HepG2 (cell line): ENCODE measurements at regions not wholly inside any gene's neighbourhood (a gene's known extent, or its start where the extent isn't known, plus 50 kb on each side); places are given as distances from the start of the nearest gene placed in this dataset.

Experiments
- CENPT ChIP-seq: sonication (generic); formaldehyde crosslinking; IDR thresholded peaks from 2 replicates; pipeline ENCODE4 v1.8.0; 2022; ENCODE audit warnings: low read depth, mild to moderate bottlenecking, moderate library complexity, missing genetic modification reagents
- HNF4A ChIP-seq: sonication (generic); formaldehyde crosslinking; IDR thresholded peaks from 2 replicates; pipeline ENCODE4 v1.4.0; 2020; ENCODE audit warnings: missing genetic modification reagents
- MAFF ChIP-seq: IDR thresholded peaks from 2 replicates; pipeline ENCODE4 v1.6.1; 2011; ENCODE audit warnings: low read depth, low read length, improper control_type of control experiment
- MAFK ChIP-seq, 2 experiments: IDR thresholded peaks in 1 of 2; conservative IDR thresholded peaks in 1 of 2; 2 replicates each; pipeline ENCODE4 v1.6.1; 2011; ENCODE audit warnings: improper control_type of control experiment in 2 of 2, low read length in 2 of 2
- MIER3 ChIP-seq: IDR thresholded peaks from 2 replicates; pipeline ENCODE4 v1.6.1; 2016; ENCODE audit warnings: missing compliant biosample characterization, borderline replicate concordance
- MTA1 ChIP-seq: sonication (generic); formaldehyde crosslinking; IDR thresholded peaks from 2 replicates; pipeline ENCODE4 v1.4.0; 2020; ENCODE audit warnings: missing genetic modification reagents, mild to moderate bottlenecking, borderline replicate concordance
- NFIB ChIP-seq: sonication (generic); formaldehyde crosslinking; IDR thresholded peaks from 2 replicates; pipeline ENCODE4 v1.9.0; 2021; ENCODE audit warnings: missing genetic modification reagents, mild to moderate bottlenecking, borderline replicate concordance
- RXRA ChIP-seq: sonication (generic); formaldehyde crosslinking; IDR thresholded peaks from 2 replicates; pipeline ENCODE4 v1.5.1; 2020; ENCODE audit warnings: missing genetic modification reagents
- RXRB ChIP-seq: IDR thresholded peaks from 2 replicates; pipeline ENCODE4 v1.6.1; 2016; ENCODE audit warnings: borderline replicate concordance, missing genetic modification reagents, missing compliant biosample characterization
- SIN3A ChIP-seq: IDR thresholded peaks from 2 replicates; pipeline ENCODE4 v1.6.1; 2011; ENCODE audit warnings: low read depth, mild to moderate bottlenecking, control low read depth, low read length, borderline replicate concordance
- SMAD1 ChIP-seq: sonication (generic); formaldehyde crosslinking; IDR thresholded peaks from 2 replicates; pipeline ENCODE4 v1.4.0; 2020; ENCODE audit warnings: missing genetic modification reagents, low read depth, mild to moderate bottlenecking, borderline replicate concordance
- ZNF713 ChIP-seq: sonication (generic); formaldehyde crosslinking; IDR thresholded peaks from 2 replicates; pipeline ENCODE4 v1.4.0; 2020; ENCODE audit warnings: mild to moderate bottlenecking, missing genetic modification reagents
- ZNF782 ChIP-seq: sonication (generic); formaldehyde crosslinking; IDR thresholded peaks from 2 replicates; pipeline ENCODE4 v1.4.0; 2020; ENCODE audit warnings: missing genetic modification reagents, mild to moderate bottlenecking, borderline replicate concordance
- ZNF879 ChIP-seq: sonication (generic); formaldehyde crosslinking; IDR thresholded peaks from 2 replicates; pipeline ENCODE4 v1.8.1; 2023; ENCODE audit warnings: missing genetic modification reagents
- TF ChIP-seq, protein P1 (sequence below): sonication (generic); formaldehyde crosslinking; conservative IDR thresholded peaks from 2 replicates; pipeline ENCODE4 v1.4.0; 2020; ENCODE audit warnings: missing genetic modification reagents
- TF ChIP-seq, protein P2 (sequence below): sonication (generic); formaldehyde crosslinking; IDR thresholded peaks from 2 replicates; pipeline ENCODE4 v1.4.0; 2020; ENCODE audit warnings: missing genetic modification reagents, borderline replicate concordance
- TF ChIP-seq, protein P3 (sequence below): sonication (generic); formaldehyde crosslinking; conservative IDR thresholded peaks from 2 replicates; pipeline ENCODE4 v1.8.0; 2022; ENCODE audit warnings: mild to moderate bottlenecking, moderate library complexity, missing genetic modification reagents
- TF ChIP-seq, protein P4 (sequence below): sonication (generic); formaldehyde crosslinking; IDR thresholded peaks from 2 replicates; pipeline ENCODE4 v1.9.0; 2022; ENCODE audit warnings: missing genetic modification reagents, mild to moderate bottlenecking, borderline replicate concordance
- TF ChIP-seq, protein P5 (sequence below): sonication (generic); formaldehyde crosslinking; IDR thresholded peaks from 2 replicates; pipeline ENCODE4 v1.4.0; 2020; ENCODE audit warnings: missing genetic modification reagents

DNA sequence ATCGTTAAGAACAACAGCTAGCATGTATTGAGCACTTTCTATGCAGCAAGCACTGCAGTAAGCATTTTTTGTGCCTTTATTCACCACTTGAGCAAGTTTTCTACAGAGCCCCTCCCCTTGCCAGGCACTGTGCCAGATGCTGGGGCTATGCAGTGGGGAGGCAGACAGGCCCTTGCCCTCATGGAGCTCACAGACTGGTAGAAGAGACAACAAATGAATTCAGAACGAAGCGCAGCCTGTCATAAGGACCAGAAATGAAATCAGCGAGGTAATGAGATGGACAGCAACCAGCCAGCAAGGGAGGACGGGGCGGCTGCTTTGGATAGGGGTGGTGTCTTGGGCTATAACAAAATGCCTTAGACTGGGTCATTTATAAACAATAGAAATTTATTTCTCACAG is 68.8 kb downstream of the C9orf50 start (continued):
- TF ChIP-seq ZNF782 (CRISPR knock-in tag), result 0 out of 2 replicates have a peak, but pooled peaks have one; percentile 3
- no peak for TF ChIP-seq MTA1 (CRISPR knock-in tag)
- TF ChIP-seq MAFK (conservative IDR thresholded peaks at IDR 0.05 in 1 of 2, IDR thresholded peaks at IDR 0.05 in 1 of 2; ENCODE audit: low read length in 2 of 2), result peak in 1 of 2 experiments; percentile 27; a peak in 1 of 4 replicates
- no peak for TF ChIP-seq ZNF713 (CRISPR knock-in tag)
- TF ChIP-seq, protein P1, sequence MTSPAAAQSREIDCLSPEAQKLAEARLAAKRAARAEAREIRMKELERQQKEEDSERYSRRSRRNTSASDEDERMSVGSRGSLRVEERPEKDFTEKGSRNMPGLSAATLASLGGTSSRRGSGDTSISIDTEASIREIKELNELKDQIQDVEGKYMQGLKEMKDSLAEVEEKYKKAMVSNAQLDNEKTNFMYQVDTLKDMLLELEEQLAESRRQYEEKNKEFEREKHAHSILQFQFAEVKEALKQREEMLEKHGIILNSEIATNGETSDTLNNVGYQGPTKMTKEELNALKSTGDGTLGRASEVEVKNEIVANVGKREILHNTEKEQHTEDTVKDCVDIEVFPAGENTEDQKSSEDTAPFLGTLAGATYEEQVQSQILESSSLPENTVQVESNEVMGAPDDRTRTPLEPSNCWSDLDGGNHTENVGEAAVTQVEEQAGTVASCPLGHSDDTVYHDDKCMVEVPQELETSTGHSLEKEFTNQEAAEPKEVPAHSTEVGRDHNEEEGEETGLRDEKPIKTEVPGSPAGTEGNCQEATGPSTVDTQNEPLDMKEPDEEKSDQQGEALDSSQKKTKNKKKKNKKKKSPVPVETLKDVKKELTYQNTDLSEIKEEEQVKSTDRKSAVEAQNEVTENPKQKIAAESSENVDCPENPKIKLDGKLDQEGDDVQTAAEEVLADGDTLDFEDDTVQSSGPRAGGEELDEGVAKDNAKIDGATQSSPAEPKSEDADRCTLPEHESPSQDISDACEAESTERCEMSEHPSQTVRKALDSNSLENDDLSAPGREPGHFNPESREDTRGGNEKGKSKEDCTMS (CRISPR knock-in tag), result no peak
- 0 out of 2 replicates have a peak, but pooled peaks have one; percentile 13 for TF ChIP-seq MAFF
- TF ChIP-seq, protein P2, sequence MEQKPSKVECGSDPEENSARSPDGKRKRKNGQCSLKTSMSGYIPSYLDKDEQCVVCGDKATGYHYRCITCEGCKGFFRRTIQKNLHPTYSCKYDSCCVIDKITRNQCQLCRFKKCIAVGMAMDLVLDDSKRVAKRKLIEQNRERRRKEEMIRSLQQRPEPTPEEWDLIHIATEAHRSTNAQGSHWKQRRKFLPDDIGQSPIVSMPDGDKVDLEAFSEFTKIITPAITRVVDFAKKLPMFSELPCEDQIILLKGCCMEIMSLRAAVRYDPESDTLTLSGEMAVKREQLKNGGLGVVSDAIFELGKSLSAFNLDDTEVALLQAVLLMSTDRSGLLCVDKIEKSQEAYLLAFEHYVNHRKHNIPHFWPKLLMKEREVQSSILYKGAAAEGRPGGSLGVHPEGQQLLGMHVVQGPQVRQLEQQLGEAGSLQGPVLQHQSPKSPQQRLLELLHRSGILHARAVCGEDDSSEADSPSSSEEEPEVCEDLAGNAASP (CRISPR knock-in tag), result no peak
- no peak for TF ChIP-seq SIN3A
- no peak for TF ChIP-seq RXRA (CRISPR knock-in tag)
- TF ChIP-seq CENPT (CRISPR knock-in tag), result no peak
- TF ChIP-seq SMAD1 (CRISPR knock-in tag), result 0 out of 2 replicates have a peak, but pooled peaks have one; percentile 49
- TF ChIP-seq, protein P3, sequence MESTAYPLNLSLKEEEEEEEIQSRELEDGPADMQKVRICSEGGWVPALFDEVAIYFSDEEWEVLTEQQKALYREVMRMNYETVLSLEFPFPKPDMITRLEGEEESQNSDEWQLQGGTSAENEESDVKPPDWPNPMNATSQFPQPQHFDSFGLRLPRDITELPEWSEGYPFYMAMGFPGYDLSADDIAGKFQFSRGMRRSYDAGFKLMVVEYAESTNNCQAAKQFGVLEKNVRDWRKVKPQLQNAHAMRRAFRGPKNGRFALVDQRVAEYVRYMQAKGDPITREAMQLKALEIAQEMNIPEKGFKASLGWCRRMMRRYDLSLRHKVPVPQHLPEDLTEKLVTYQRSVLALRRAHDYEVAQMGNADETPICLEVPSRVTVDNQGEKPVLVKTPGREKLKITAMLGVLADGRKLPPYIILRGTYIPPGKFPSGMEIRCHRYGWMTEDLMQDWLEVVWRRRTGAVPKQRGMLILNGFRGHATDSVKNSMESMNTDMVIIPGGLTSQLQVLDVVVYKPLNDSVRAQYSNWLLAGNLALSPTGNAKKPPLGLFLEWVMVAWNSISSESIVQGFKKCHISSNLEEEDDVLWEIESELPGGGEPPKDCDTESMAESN (CRISPR knock-in tag), result peak; percentile 84
- TF ChIP-seq, protein P4, sequence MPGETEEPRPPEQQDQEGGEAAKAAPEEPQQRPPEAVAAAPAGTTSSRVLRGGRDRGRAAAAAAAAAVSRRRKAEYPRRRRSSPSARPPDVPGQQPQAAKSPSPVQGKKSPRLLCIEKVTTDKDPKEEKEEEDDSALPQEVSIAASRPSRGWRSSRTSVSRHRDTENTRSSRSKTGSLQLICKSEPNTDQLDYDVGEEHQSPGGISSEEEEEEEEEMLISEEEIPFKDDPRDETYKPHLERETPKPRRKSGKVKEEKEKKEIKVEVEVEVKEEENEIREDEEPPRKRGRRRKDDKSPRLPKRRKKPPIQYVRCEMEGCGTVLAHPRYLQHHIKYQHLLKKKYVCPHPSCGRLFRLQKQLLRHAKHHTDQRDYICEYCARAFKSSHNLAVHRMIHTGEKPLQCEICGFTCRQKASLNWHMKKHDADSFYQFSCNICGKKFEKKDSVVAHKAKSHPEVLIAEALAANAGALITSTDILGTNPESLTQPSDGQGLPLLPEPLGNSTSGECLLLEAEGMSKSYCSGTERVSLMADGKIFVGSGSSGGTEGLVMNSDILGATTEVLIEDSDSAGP (CRISPR knock-in tag), result no peak
- TF ChIP-seq NFIB (CRISPR knock-in tag), result no peak
- TF ChIP-seq HNF4A (CRISPR knock-in tag), result 0 out of 2 replicates have a peak, but pooled peaks have one; percentile 11
- TF ChIP-seq, protein P5, sequence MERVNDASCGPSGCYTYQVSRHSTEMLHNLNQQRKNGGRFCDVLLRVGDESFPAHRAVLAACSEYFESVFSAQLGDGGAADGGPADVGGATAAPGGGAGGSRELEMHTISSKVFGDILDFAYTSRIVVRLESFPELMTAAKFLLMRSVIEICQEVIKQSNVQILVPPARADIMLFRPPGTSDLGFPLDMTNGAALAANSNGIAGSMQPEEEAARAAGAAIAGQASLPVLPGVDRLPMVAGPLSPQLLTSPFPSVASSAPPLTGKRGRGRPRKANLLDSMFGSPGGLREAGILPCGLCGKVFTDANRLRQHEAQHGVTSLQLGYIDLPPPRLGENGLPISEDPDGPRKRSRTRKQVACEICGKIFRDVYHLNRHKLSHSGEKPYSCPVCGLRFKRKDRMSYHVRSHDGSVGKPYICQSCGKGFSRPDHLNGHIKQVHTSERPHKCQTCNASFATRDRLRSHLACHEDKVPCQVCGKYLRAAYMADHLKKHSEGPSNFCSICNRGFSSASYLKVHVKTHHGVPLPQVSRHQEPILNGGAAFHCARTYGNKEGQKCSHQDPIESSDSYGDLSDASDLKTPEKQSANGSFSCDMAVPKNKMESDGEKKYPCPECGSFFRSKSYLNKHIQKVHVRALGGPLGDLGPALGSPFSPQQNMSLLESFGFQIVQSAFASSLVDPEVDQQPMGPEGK (CRISPR knock-in tag), result 0 out of 2 replicates have a peak, but pooled peaks have one; percentile 47
- no peak for TF ChIP-seq RXRB (CRISPR knock-in tag)
- TF ChIP-seq MIER3, result no peak
- TF ChIP-seq ZNF879, result no peak
